ENCODE measurements at regions not wholly inside any gene's neighbourhood (a gene's known extent, or its start where the extent isn't known, plus 50 kb on each side); places are given as distances from the start of the nearest gene placed in this dataset.
"Not testable (repeated sequence)": the region's sequence is repeated elsewhere in the genome, so short reads cannot be mapped to it uniquely, and the experiment has no call there.

DNA sequence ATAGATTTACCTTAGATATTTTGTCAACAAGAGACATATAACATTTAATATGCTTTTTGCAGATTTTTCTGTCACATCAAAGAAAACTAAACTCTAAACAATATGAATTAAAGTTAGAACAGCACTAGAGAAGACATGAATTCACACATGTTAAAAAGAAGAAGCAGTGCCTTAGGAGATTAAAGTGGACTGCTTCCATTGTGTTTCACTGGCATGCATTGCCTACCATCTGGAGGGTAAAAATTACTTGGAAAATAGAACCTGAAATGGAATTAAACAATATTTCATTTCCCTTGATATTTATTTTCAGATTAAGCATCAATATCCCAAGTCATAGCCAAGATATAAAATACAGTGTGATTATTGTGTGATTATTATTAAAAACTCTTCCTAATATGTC is 319.4 kb upstream of the CDH18 start:
- H3K36me3 ChIP-seq (ENCODE audit: insufficient read depth, low read length) = no peaks in the 10 kb centered on the region
- DNase-seq (ENCODE audit: low spot score) = no peak
- no peak overlapping the region for H3K27ac ChIP-seq (ENCODE audit: low read depth, low read length, poor library complexity, severe bottlenecking)
- TF ChIP-seq EZH2phosphoT487 (IDR thresholded peaks at IDR 0.05; ENCODE audit: borderline replicate concordance, low read depth, low read length) = no peak
- no peak for TF ChIP-seq CTCF (conservative IDR thresholded peaks at IDR 0.05; ENCODE audit: low read length)
- H3K9me2 ChIP-seq (ENCODE audit: insufficient read depth, low read length) = no peaks in the 10 kb centered on the region
- H3K4me1 ChIP-seq (ENCODE audit: insufficient read depth, low read length, poor library complexity, severe bottlenecking) = no peaks in the 10 kb centered on the region
- no peaks in the 10 kb centered on the region for H3K9me3 ChIP-seq (ENCODE audit: low read length)
- POLR2A ChIA-PET = no interaction called here
- BruUV-seq (replicated peaks) = no TSS peak
- CTCF ChIA-PET (ENCODE audit: unreplicated experiment) = no interaction called here
- intact Hi-C loops (cut with micrococcal nuclease; ENCODE audit: unreplicated experiment) = no loop called here
- H3K79me2 ChIP-seq (ENCODE audit: insufficient read depth, low read depth, low read length) = no peaks in the 10 kb centered on the region
- H3K4me3 ChIP-seq (ENCODE audit: low read depth, low read length, poor library complexity, severe bottlenecking) = no peak overlapping the region
- no peak overlapping the region for H2AFZ ChIP-seq (ENCODE audit: low read length)
- no peak overlapping the region for H3K4me2 ChIP-seq (ENCODE audit: low read length)
- H4K20me1 ChIP-seq (ENCODE audit: insufficient read depth, low read length) = no peaks in the 10 kb centered on the region

GRCh38 chr5:20305463-20305862 is 317.5 kb upstream of the CDH18 start:
- no peaks in the 10 kb centered on the region for H3K79me2 ChIP-seq (ENCODE audit: insufficient read depth, low read depth, low read length)
- H3K4me3 ChIP-seq (ENCODE audit: low read depth, low read length, poor library complexity, severe bottlenecking) = no peak overlapping the region
- no peaks in the 10 kb centered on the region for H4K20me1 ChIP-seq (ENCODE audit: insufficient read depth, low read length)
- H3K4me2 ChIP-seq (ENCODE audit: low read length) = no peak overlapping the region
- POLR2A ChIA-PET = no interaction called here
- CTCF ChIA-PET (ENCODE audit: unreplicated experiment) = no interaction called here
- intact Hi-C loops (cut with micrococcal nuclease; ENCODE audit: unreplicated experiment) = no loop called here
- H2AFZ ChIP-seq (ENCODE audit: low read length) = no peak overlapping the region
- no peak for DNase-seq (ENCODE audit: low spot score)
- BruUV-seq (replicated peaks) = no TSS peak
- no peaks in the 10 kb centered on the region for H3K9me3 ChIP-seq (ENCODE audit: low read length)
- no peaks in the 10 kb centered on the region for H3K4me1 ChIP-seq (ENCODE audit: insufficient read depth, low read length, poor library complexity, severe bottlenecking)
- no peaks in the 10 kb centered on the region for H3K36me3 ChIP-seq (ENCODE audit: insufficient read depth, low read length)
- TF ChIP-seq CTCF (conservative IDR thresholded peaks at IDR 0.05; ENCODE audit: low read length) = no peak
- TF ChIP-seq EZH2phosphoT487 (IDR thresholded peaks at IDR 0.05; ENCODE audit: borderline replicate concordance, low read depth, low read length) = no peak
- H3K9me2 ChIP-seq (ENCODE audit: insufficient read depth, low read length) = no peaks in the 10 kb centered on the region
- H3K27ac ChIP-seq (ENCODE audit: low read depth, low read length, poor library complexity, severe bottlenecking) = no peak overlapping the region

- H3K4me2 ChIP-seq (ENCODE audit: low read length); H3K27ac ChIP-seq (ENCODE audit: low read depth, low read length, poor library complexity, severe bottlenecking); H3K4me1 ChIP-seq (ENCODE audit: insufficient read depth, low read length, poor library complexity, severe bottlenecking); DNase-seq (ENCODE audit: low spot score); H2AFZ ChIP-seq (ENCODE audit: low read length); POLR2A ChIA-PET; H3K9me3 ChIP-seq (ENCODE audit: low read length); CTCF ChIA-PET (ENCODE audit: unreplicated experiment); H3K4me3 ChIP-seq (ENCODE audit: low read depth, low read length, poor library complexity, severe bottlenecking); H4K20me1 ChIP-seq (ENCODE audit: insufficient read depth, low read length); H3K9me2 ChIP-seq (ENCODE audit: insufficient read depth, low read length); intact Hi-C loops (cut with micrococcal nuclease; ENCODE audit: unreplicated experiment); H3K79me2 ChIP-seq (ENCODE audit: insufficient read depth, low read depth, low read length); BruUV-seq (replicated peaks); H3K36me3 ChIP-seq (ENCODE audit: insufficient read depth, low read length): not testable (repeated sequence)
These were observed 316.6 kb upstream of the CDH18 start for GRCh38 chr5:20304570-20304969.

Data from OCI-LY7 (cell line).